NCI-H1930 (cell line): ENCODE measurements at regions not wholly inside any gene's neighbourhood (a gene's known extent, or its start where the extent isn't known, plus 50 kb on each side); places are given as distances from the start of the nearest gene placed in this dataset.
A peak's percentile ranks its signal among the peaks of the same experiment; 100 is the strongest.

Source experiments
- DNase-seq, 2 experiments: peaks; one replicate each; lab custom pipeline; 2025; lab: John Stamatoyannopoulos, UW

DNA sequence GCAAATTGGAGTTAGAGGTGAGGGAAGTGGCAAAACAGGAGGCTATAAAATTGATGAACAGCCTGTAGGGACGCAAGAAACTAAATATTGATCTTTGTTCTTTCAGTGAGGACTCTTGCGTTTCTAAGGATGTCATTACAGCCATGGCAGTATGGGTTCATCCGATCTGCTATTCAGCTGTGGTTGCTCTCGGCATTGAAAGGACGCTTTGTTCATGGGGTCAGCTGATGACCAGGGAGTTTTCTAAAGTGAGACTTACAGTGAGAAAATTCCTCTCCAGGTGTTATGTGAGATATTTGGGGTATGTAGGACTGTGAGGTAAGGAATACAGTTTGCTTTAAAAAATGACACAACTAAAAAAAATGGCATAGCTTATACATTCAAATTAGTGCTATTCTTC lies 52.7 kb upstream of the PELI1 start:
- DNase-seq: no peak

GRCh38 chr2:64201151-64201550 lies 56.9 kb upstream of the PELI1 start:
- no peak for DNase-seq

- no peak for DNase-seq
Measured at GRCh38 chr2:64202206-64202845, 58.1 kb upstream of the PELI1 start.

GRCh38 chr2:64203131-64203857 lies 59.1 kb upstream of the PELI1 start:
- DNase-seq: no peak

GRCh38 chr2:64203858-64204632 lies 59.8 kb upstream of the PELI1 start:
- DNase-seq: no peak

GRCh38 chr2:64204703-64205102 lies 60.5 kb upstream of the PELI1 start:
- DNase-seq: no peak

DNA sequence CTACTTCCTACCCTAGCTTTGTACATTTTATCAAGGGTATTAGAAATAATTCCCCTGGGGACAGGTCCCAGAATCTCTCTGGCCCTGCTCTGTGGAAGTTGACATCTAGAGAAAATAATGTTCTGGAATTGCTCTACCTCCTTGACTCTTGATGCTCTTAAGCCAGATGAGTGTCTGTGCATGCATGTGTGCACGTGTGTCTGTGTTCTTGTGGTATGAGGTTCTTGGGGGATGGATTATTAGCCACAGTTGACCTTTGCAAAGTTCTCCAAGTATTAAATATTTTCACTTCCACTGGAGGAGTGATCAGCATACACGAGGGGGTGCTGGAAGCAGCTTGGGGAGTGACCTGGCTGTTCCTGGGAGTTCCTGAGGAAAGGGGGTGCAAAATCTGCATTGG lies 61.2 kb upstream of the PELI1 start:
- no peak for DNase-seq

DNA sequence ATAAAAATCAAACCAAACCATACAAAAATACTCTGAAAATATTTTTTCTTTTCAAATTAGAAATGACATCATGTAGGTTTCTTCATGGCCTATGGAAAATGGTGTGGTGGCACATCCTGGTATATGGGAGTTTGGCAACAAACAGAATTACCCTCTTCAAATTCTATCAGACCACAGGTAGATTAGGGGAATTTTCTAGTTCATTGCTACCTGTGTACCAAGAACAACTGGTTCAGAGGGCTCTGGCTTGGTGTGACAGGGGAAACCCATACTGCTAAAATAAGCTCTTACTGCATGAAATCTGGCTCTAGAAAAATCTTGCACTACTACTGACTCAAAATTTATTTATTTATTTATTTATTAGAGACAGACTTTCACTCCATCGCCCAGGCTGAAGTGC lies 63.4 kb upstream of the PELI1 start:
- no peak for DNase-seq

DNA sequence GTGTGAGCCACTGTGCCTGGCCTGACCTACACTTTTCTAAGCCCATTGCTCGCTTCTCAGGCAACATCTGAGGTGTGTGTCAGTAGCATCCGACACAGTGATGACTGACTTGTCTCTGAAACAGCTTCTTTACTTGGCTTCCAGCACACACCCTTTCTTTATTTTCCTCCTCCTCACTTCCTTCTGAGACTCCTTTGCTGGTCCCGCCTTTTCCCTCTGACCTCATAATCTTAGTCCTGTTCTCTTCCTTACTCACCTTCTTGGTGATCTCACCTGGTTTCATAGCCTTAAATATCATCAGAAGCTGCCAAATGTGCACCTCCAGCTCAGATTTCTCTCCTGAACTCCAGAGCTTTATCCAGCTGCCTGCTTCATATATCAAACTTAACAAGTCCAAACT lies 66.6 kb upstream of the PELI1 start:
- no peak for DNase-seq

DNA sequence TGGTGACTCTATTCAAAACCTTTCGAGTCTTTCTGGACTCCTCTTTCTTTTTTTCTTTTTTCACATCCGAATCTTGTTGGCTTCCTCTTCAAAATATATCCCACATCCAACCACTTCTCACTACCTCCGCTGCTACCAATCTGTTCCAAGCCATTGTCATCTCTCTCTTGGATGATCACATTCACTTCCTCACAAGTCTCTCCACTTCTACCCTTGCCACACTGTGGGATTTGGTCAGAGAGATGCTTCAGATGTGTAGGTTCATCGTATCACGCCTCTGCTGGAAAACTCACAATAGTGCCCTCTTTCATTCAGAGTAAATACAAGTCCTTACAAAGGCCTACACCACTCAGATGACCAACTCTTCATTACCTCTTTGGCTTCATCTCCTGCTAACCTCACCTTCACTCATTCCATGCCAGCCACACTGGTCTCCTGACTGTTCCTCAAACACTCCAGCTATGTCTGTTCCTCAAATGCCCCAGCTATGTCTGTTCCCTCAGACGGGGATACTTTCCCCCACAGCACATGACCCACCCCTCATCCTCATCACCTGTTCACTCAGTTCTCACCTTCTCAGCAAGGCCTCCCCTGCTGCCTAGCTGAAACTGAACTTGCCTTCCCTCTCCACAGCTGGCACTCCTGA lies 67.2 kb upstream of the PELI1 start:
- DNase-seq: no peak

DNA sequence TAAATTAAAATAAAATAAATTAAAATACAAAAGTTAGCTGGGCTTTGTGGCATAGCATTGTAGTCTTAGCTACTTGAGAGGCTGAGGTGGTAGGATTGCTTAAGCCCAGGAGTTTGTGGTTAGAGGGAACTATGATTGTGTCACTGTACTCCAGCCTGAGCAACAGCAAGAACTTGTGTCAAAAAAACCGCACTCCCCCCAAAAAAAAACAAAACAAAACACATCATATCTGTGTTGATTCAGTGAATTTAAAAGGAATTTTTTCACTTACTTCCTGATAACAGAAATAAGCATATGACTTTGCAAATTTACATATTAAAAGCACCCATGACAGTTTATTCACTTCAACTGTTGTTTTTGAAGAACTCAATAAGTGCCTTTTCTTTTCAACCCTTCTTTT lies 68.1 kb upstream of the PELI1 start:
- no peak for DNase-seq

GRCh38 chr2:64212801-64213321 lies 68.6 kb upstream of the PELI1 start:
- DNase-seq: no peak

GRCh38 chr2:64213532-64214275 lies 69.5 kb upstream of the PELI1 start:
- no peak for DNase-seq

DNA sequence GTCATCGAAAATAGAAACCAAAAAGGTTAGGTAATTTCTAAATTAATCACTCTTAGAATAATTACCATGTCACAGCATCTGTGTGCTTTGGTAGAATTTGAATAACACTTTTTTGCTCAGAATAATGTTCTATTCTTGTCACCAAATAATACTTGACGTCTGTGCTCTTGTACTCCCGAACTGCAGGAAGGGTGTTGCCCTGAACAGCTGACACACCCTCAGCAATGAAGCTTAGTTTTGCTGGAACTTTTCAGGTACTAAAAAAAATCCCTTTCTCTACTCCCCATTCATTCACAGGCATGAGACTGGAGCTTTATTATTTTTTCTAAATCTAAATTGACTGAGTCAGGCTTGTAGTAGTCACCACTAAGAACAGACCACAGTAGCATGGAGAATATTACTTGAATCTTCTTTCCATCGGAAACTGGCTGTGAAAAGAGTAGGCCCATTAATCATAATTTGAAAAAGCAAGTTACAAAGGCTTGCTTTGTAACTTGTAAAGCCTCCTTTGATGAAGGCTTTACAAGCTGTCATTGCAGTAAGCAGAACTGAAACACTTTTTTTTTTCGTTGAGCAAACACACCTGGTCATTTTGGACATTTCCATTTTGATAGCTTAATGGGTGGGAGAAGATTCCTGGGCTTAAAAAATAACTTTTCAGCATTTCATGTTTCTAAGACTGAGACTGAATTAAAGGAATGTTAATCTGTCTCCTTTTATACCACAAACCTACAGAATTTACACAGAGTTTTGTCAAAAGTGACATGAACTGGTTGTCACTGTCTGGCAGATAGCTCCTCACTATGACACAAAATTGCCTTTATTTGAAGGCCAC lies 70.3 kb upstream of the PELI1 start:
- DNase-seq: peak; percentile 55 to 61

GRCh38 chr2:64217198-64217869 lies 73.1 kb upstream of the PELI1 start:
- no peak for DNase-seq

DNA sequence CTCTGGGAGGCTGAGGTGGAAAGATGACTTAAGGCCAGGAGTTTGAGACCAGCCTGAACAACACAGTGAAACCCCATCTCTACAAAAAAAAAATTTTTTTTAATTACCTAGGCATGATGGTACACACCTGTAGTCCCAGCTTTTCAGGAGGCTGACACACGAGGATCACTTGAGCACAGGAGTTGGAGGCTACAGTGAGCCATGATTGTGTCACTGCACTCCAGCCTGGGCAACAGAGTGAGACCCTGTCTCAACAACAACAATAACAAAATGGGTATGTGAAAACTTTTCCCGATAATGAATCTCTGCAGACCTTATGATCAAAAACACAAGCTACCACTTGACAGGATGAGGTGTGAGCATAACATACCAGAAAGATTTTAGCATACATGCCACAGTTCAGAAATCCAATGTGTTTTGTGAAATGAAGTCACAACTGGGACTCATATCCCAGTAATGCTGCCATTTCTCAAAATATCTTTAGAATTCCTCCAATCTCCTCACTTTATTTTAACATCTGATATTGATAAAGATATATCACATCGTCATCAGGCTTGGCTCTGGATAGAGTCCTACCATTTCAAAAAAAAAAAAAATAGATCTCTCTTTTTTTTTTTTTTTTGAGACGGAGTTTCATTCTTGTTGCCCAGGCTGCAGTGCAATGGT lies 74.0 kb upstream of the PELI1 start:
- DNase-seq: no peak

GRCh38 chr2:64219149-64219548 lies 74.9 kb upstream of the PELI1 start:
- DNase-seq: no peak

DNA sequence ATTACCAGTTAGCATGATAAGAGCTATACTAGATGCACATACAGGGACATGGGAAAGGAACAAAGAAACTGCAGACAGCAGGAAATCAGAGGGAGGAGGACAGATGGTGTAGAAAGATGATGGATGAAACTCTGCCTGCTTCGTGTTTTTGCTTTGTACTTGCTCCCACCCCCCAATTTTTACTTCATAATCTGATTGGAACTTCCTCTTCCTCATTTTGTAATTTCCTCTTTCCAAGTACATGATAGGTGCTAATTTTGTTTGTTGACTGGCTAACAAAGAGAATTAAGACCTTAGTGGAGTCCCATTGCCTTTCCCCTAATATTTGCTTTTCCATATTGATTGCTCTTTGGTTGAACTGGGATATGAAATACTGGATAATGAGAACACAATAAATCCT lies 76.0 kb upstream of the PELI1 start:
- DNase-seq: no peak

DNA sequence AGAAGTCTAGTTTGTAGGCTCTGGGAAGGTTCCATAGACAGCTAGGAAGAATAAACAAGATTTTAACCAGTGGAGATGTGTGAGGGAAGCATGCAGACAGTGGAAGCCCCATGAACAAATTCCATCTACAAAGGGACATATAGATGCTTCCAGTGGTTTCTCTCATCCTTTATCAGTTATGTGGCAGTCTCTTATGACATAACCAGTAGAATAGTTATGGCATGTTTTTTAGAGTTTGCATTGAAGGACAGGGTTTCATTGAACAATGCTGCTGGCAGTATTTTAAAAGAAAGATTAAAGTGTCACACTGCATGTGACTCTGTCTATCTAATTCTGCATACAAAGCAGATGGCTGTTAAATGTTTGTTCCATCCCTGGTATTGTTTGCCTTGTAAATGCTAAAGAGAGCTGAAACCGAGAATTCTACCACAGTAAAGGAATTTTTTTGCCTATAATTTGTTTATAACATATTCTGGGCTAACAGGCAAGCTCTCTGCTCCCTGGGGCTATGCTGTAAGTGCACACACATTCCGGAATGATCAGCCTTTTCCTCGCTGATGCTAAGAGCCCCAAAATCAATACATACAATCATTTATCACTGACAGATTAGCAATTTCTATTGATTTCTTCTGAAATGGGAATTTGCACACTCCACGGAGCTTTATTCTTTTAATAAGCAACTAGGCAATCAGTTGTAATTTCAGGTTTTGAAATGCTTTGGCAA lies 76.8 kb upstream of the PELI1 start:
- no peak for DNase-seq
